ENCODE measurements at regions not wholly inside any gene's neighbourhood (a gene's known extent, or its start where the extent isn't known, plus 50 kb on each side); places are given as distances from the start of the nearest gene placed in this dataset.
"Not testable (repeated sequence)": the region's sequence is repeated elsewhere in the genome, so short reads cannot be mapped to it uniquely, and the experiment has no call there.

GRCh38 chr18:56483386-56483785, 155.0 kb downstream of the TXNL1 start:
- intact Hi-C loops (cut with micrococcal nuclease; ENCODE audit: unreplicated experiment) (no loop called here), in situ Hi-C loops (cut with MboI) (no loop called here)
- no peaks in the 10 kb centered on the region for H3K27me3 ChIP-seq (replicated peaks in 1 of 2; ENCODE audit: control insufficient read depth in 2 of 2, insufficient read depth in 2 of 2, low read length in 1 of 2)
- 0% methylated on average over 2 of the region's 2 CpGs for WGBS (ENCODE audit: insufficient coverage, insufficient replicate concordance, low lambda C conversion rate, missing lambda C conversion rate)
- DNase-seq (ENCODE audit: low read depth, low spot score) = no peak
- ATAC-seq = no peak
- TF ChIP-seq KLF5 (IDR thresholded peaks at IDR 0.05; ENCODE audit: partially characterized antibody) (no peak), MYB (IDR thresholded peaks at IDR 0.05; ENCODE audit: borderline replicate concordance, low read depth, low read length) (no peak), SPI1 (IDR thresholded peaks at IDR 0.05; ENCODE audit: borderline replicate concordance, insufficient read depth, low read depth, low read length) (no peak), STAT3 (IDR thresholded peaks at IDR 0.05; ENCODE audit: low read depth, low read length) (no peak), ZZZ3 (IDR thresholded peaks at IDR 0.05; ENCODE audit: control insufficient read depth, insufficient read length, low read depth) (no peak)
- TF ChIP-seq, protein P1, sequence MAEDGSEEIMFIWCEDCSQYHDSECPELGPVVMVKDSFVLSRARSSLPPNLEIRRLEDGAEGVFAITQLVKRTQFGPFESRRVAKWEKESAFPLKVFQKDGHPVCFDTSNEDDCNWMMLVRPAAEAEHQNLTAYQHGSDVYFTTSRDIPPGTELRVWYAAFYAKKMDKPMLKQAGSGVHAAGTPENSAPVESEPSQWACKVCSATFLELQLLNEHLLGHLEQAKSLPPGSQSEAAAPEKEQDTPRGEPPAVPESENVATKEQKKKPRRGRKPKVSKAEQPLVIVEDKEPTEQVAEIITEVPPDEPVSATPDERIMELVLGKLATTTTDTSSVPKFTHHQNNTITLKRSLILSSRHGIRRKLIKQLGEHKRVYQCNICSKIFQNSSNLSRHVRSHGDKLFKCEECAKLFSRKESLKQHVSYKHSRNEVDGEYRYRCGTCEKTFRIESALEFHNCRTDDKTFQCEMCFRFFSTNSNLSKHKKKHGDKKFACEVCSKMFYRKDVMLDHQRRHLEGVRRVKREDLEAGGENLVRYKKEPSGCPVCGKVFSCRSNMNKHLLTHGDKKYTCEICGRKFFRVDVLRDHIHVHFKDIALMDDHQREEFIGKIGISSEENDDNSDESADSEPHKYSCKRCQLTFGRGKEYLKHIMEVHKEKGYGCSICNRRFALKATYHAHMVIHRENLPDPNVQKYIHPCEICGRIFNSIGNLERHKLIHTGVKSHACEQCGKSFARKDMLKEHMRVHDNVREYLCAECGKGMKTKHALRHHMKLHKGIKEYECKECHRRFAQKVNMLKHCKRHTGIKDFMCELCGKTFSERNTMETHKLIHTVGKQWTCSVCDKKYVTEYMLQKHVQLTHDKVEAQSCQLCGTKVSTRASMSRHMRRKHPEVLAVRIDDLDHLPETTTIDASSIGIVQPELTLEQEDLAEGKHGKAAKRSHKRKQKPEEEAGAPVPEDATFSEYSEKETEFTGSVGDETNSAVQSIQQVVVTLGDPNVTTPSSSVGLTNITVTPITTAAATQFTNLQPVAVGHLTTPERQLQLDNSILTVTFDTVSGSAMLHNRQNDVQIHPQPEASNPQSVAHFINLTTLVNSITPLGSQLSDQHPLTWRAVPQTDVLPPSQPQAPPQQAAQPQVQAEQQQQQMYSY (CRISPR knock-in tag; IDR thresholded peaks at IDR 0.05) = no peak
- TF ChIP-seq, protein P2, sequence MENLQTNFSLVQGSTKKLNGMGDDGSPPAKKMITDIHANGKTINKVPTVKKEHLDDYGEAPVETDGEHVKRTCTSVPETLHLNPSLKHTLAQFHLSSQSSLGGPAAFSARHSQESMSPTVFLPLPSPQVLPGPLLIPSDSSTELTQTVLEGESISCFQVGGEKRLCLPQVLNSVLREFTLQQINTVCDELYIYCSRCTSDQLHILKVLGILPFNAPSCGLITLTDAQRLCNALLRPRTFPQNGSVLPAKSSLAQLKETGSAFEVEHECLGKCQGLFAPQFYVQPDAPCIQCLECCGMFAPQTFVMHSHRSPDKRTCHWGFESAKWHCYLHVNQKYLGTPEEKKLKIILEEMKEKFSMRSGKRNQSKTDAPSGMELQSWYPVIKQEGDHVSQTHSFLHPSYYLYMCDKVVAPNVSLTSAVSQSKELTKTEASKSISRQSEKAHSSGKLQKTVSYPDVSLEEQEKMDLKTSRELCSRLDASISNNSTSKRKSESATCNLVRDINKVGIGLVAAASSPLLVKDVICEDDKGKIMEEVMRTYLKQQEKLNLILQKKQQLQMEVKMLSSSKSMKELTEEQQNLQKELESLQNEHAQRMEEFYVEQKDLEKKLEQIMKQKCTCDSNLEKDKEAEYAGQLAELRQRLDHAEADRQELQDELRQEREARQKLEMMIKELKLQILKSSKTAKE (IDR thresholded peaks at IDR 0.05; ENCODE audit: low read depth, poor library complexity, severe bottlenecking) = no peak
- TF ChIP-seq, protein P3, sequence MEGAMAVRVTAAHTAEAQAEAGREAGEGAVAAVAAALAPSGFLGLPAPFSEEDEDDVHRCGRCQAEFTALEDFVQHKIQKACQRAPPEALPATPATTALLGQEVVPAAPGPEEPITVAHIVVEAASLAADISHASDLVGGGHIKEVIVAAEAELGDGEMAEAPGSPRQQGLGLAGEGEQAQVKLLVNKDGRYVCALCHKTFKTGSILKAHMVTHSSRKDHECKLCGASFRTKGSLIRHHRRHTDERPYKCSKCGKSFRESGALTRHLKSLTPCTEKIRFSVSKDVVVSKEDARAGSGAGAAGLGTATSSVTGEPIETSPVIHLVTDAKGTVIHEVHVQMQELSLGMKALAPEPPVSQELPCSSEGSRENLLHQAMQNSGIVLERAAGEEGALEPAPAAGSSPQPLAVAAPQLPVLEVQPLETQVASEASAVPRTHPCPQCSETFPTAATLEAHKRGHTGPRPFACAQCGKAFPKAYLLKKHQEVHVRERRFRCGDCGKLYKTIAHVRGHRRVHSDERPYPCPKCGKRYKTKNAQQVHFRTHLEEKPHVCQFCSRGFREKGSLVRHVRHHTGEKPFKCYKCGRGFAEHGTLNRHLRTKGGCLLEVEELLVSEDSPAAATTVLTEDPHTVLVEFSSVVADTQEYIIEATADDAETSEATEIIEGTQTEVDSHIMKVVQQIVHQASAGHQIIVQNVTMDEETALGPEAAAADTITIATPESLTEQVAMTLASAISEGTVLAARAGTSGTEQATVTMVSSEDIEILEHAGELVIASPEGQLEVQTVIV (IDR thresholded peaks at IDR 0.05; ENCODE audit: borderline replicate concordance, partially characterized antibody) = no peak
- ChIA-PET SMC1A (ENCODE audit: uncharacterized antibody, unreplicated experiment) (interaction anchor here (0.8 kb wide), 1 partner anchor 15 kb away, joined by 3 read pairs; no protein-coding TSS in a partner anchor), RAD21 (ENCODE audit: unreplicated experiment) (no interaction called here), CTCF (no interaction called here), POLR2A (interaction anchor here (0.6 kb wide), 1 partner anchor 180 kb away, joined by 3 read pairs; no protein-coding TSS in a partner anchor)
- H3K4me2 ChIP-seq (ENCODE audit: control insufficient read depth, insufficient read depth) = no peak overlapping the region
- H2AFZ ChIP-seq (ENCODE audit: control insufficient read depth, low read depth, low read length) = no peak overlapping the region
- no TSS peak for BruUV-seq (replicated peaks)
- no peaks in the 10 kb centered on the region for H4K20me1 ChIP-seq (ENCODE audit: control insufficient read depth, insufficient read depth)
- H3K4me1 ChIP-seq (ENCODE audit: control insufficient read depth, insufficient read depth, low read length) = no peaks in the 10 kb centered on the region
- no peak overlapping the region for H3K27ac ChIP-seq (ENCODE audit: control insufficient read depth, insufficient read depth)
- no peak overlapping the region for H3K4me3 ChIP-seq
- H3K79me2 ChIP-seq (ENCODE audit: control insufficient read depth, insufficient read depth, low read length) = no peaks in the 10 kb centered on the region
- H3K9ac ChIP-seq (ENCODE audit: control insufficient read depth, insufficient read depth, low read length) = no peak overlapping the region
- H3K36me3 ChIP-seq (ENCODE audit: control insufficient read depth in 2 of 2, insufficient read depth in 2 of 2, low read length in 1 of 2) = no peaks in the 10 kb centered on the region
- no peaks in the 10 kb centered on the region for H3K9me3 ChIP-seq (replicated peaks; ENCODE audit: control insufficient read depth, insufficient read depth, low read length)
- no peak for FAIRE-seq

GRCh38 chr18:56482813-56483212, 155.6 kb downstream of the TXNL1 start:
- SMC1A ChIA-PET (ENCODE audit: uncharacterized antibody, unreplicated experiment); H3K4me1 ChIP-seq (ENCODE audit: control insufficient read depth, insufficient read depth, low read length); DNase-seq (ENCODE audit: low read depth, low spot score); H3K79me2 ChIP-seq (ENCODE audit: control insufficient read depth, insufficient read depth, low read length); CTCF ChIA-PET; H4K20me1 ChIP-seq (ENCODE audit: control insufficient read depth, insufficient read depth); H3K27ac ChIP-seq (ENCODE audit: control insufficient read depth, insufficient read depth); H2AFZ ChIP-seq (ENCODE audit: control insufficient read depth, low read depth, low read length); ATAC-seq; BruUV-seq (replicated peaks); RAD21 ChIA-PET (ENCODE audit: unreplicated experiment); in situ Hi-C loops (cut with MboI); FAIRE-seq; H3K4me3 ChIP-seq; H3K9me3 ChIP-seq (replicated peaks; ENCODE audit: control insufficient read depth, insufficient read depth, low read length); H3K4me2 ChIP-seq (ENCODE audit: control insufficient read depth, insufficient read depth); H3K9ac ChIP-seq (ENCODE audit: control insufficient read depth, insufficient read depth, low read length); H3K36me3 ChIP-seq (ENCODE audit: control insufficient read depth in 2 of 2, insufficient read depth in 2 of 2, low read length in 1 of 2); intact Hi-C loops (cut with micrococcal nuclease; ENCODE audit: unreplicated experiment); H3K27me3 ChIP-seq (replicated peaks in 1 of 2; ENCODE audit: control insufficient read depth in 2 of 2, insufficient read depth in 2 of 2, low read length in 1 of 2): not testable (repeated sequence)
- WGBS (ENCODE audit: insufficient coverage, insufficient replicate concordance, low lambda C conversion rate, missing lambda C conversion rate) = 20% methylated on average over 4 of the region's 4 CpGs
- POLR2A ChIA-PET = interaction anchor here (0.6 kb wide), 1 partner anchor 180 kb away, joined by 3 read pairs; no protein-coding TSS in a partner anchor
